Stimulated activated CD8-positive, alpha-beta memory T cell treated with anti-CD3 and anti-CD28 coated beads, Interleukin-15, amount 100 ng/mL, for 1 hour (primary cell): ENCODE measurements at regions not wholly inside any gene's neighbourhood (a gene's known extent, or its start where the extent isn't known, plus 50 kb on each side); places are given as distances from the start of the nearest gene placed in this dataset.

Experiments used
- DNase-seq: peaks from one replicate; pipeline ENCODE4 v3.0.0-alpha.2; 2020; ENCODE audit warnings: low read depth

- DNase-seq, result no peak
Observed at GRCh38 chr6:9606435-9607134, 808.3 kb downstream of the TFAP2A start.

- no peak for DNase-seq
Observed at GRCh38 chr6:9594746-9595145, 820.1 kb downstream of the TFAP2A start.

- no peak for DNase-seq
Observed at GRCh38 chr6:9593554-9593953, 821.3 kb downstream of the TFAP2A start.

- DNase-seq, result no peak
Observed at GRCh38 chr6:9583753-9584352, 831.0 kb downstream of the TFAP2A start.

GRCh38 chr6:9581155-9581554, 833.7 kb downstream of the TFAP2A start:
- DNase-seq, result no peak

GRCh38 chr6:9576521-9576920, 838.4 kb downstream of the TFAP2A start:
- no peak for DNase-seq

- DNase-seq, result no peak
Observed at GRCh38 chr6:9566096-9566495, 848.8 kb downstream of the TFAP2A start.

GRCh38 chr6:9564021-9564420, 850.9 kb downstream of the TFAP2A start:
- DNase-seq, result no peak

GRCh38 chr6:9563568-9563967, 851.3 kb downstream of the TFAP2A start:
- DNase-seq, result no peak

GRCh38 chr6:9554806-9555205, 860.1 kb downstream of the TFAP2A start:
- no peak for DNase-seq

- DNase-seq, result no peak
Observed at GRCh38 chr6:9554323-9554722, 860.6 kb downstream of the TFAP2A start.

GRCh38 chr6:9553002-9553401, 861.9 kb downstream of the TFAP2A start:
- DNase-seq, result no peak

- DNase-seq, result no peak
Observed at GRCh38 chr6:9543649-9544048, 871.2 kb downstream of the TFAP2A start.

- no peak for DNase-seq
Observed at GRCh38 chr6:9540534-9541126, 874.2 kb downstream of the TFAP2A start.

GRCh38 chr6:9540126-9540525, 874.7 kb downstream of the TFAP2A start:
- DNase-seq, result no peak

GRCh38 chr6:9539231-9539755, 875.6 kb downstream of the TFAP2A start:
- DNase-seq, result no peak

GRCh38 chr6:9537381-9537780, 877.5 kb downstream of the TFAP2A start:
- DNase-seq, result no peak

GRCh38 chr6:9535106-9535505, 879.8 kb downstream of the TFAP2A start:
- no peak for DNase-seq

- DNase-seq, result no peak
Observed at GRCh38 chr6:9532621-9533557, 882.0 kb downstream of the TFAP2A start.

- DNase-seq, result no peak
Observed at GRCh38 chr6:9527679-9528286, 887.1 kb downstream of the TFAP2A start.

GRCh38 chr6:9523462-9523861, 891.4 kb downstream of the TFAP2A start:
- DNase-seq, result no peak

- DNase-seq, result no peak
Observed at GRCh38 chr6:9522101-9522500, 892.8 kb downstream of the TFAP2A start.
